ENCODE measurements at regions not wholly inside any gene's neighbourhood (a gene's known extent, or its start where the extent isn't known, plus 50 kb on each side); places are given as distances from the start of the nearest gene placed in this dataset.

- no peak overlapping the region for H2AK9ac ChIP-seq (replicated peaks; ENCODE audit: low read depth, low read length, poor library complexity)
- H3K23ac ChIP-seq (ENCODE audit: low read depth, low read length): no peak overlapping the region
- H4K20me1 ChIP-seq (ENCODE audit: insufficient read depth, low read length): no peaks in the 10 kb centered on the region
- H3K4me1 ChIP-seq (ENCODE audit: control insufficient read depth, insufficient read depth, low read length): no peaks in the 10 kb centered on the region
- no peak overlapping the region for H3K14ac ChIP-seq (replicated peaks; ENCODE audit: low read depth, low read length)
- H2AK5ac ChIP-seq (ENCODE audit: low read depth, low read length): no peak overlapping the region
- no peak overlapping the region for H4K5ac ChIP-seq (ENCODE audit: low read depth, low read length)
- H2BK20ac ChIP-seq (ENCODE audit: low read depth, low read length): no peak overlapping the region
- intact Hi-C loops (cut with micrococcal nuclease) (no loop called here), dilution Hi-C loops (cut with HindIII; ENCODE audit: low sequenced_read_pairs, unreplicated experiment) (no loop called here), in situ Hi-C loops (cut with MboI; ENCODE audit: low sequenced_read_pairs) (no loop called here)
- no peak overlapping the region for H3K4ac ChIP-seq (ENCODE audit: low read depth, low read length)
- H2BK120ac ChIP-seq (ENCODE audit: low read depth, low read length): no peak overlapping the region
- no TSS peak for BruUV-seq (replicated peaks)
- no peak overlapping the region for H4K91ac ChIP-seq (ENCODE audit: insufficient read depth, low read depth, low read length)
- TF ChIP-seq, protein P1, sequence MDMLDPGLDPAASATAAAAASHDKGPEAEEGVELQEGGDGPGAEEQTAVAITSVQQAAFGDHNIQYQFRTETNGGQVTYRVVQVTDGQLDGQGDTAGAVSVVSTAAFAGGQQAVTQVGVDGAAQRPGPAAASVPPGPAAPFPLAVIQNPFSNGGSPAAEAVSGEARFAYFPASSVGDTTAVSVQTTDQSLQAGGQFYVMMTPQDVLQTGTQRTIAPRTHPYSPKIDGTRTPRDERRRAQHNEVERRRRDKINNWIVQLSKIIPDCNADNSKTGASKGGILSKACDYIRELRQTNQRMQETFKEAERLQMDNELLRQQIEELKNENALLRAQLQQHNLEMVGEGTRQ (IDR thresholded peaks at IDR 0.05; ENCODE audit: low read depth, low read length): no peak
- TF ChIP-seq NFE2L2 (IDR thresholded peaks at IDR 0.05; ENCODE audit: low read depth, low read length): no peak
- no peak for TF ChIP-seq SMC3 (IDR thresholded peaks at IDR 0.05; ENCODE audit: low read depth, low read length)
- H4K8ac ChIP-seq (ENCODE audit: low read depth in 2 of 2, low read length in 2 of 2): no peak overlapping the region
- H3K4me3 ChIP-seq (ENCODE audit: insufficient read depth, low read depth, low read length): no peak overlapping the region
- H3K4me2 ChIP-seq (ENCODE audit: low read depth, low read length): no peak overlapping the region
- no peaks in the 10 kb centered on the region for H3K9me1 ChIP-seq (ENCODE audit: insufficient read depth, low read length)
- H3K18ac ChIP-seq (ENCODE audit: low read depth, low read length): no peak overlapping the region
- H3K27me3 ChIP-seq (ENCODE audit: control insufficient read depth, insufficient read depth, low read length): no peaks in the 10 kb centered on the region
- no peaks in the 10 kb centered on the region for H3K9me3 ChIP-seq (ENCODE audit: control insufficient read depth, insufficient read depth, low read length)
- ATAC-seq (ENCODE audit: low read depth) (no peak), DNase-seq (no peak)
- no peak overlapping the region for H2BK15ac ChIP-seq (ENCODE audit: low read depth, low read length)
- CTCF ChIA-PET: no interaction called here
- no peaks in the 10 kb centered on the region for H3K36me3 ChIP-seq (ENCODE audit: control insufficient read depth, insufficient read depth, low read length)
- WGBS, 2 experiments (ENCODE audit: extremely low coverage in 2 of 2, insufficient read length in 1 of 2): no CpG with 5 or more reads among the region's 3 CpGs
- POLR2A ChIA-PET (ENCODE audit: unreplicated experiment): no interaction called here
- H3K79me1 ChIP-seq (ENCODE audit: low read depth in 1 of 2, low read length in 2 of 2): no peaks in the 10 kb centered on the region
- H3K9ac ChIP-seq (ENCODE audit: low read depth, low read length): no peak overlapping the region
- no peak overlapping the region for H3K56ac ChIP-seq (ENCODE audit: extremely low read depth, insufficient read depth, low read length)
- no peak overlapping the region for H3K27ac ChIP-seq (ENCODE audit: insufficient read depth, low read length)
- H2AFZ ChIP-seq (replicated peaks; ENCODE audit: low read length, poor library complexity): no peak overlapping the region
- H2BK5ac ChIP-seq (ENCODE audit: low read depth, low read length, poor library complexity, severe bottlenecking): no peak overlapping the region
These were observed 532.2 kb downstream of the ACTL7B start for GRCh38 chr9:108323615-108324014.
